ENCODE measurements at regions not wholly inside any gene's neighbourhood (a gene's known extent, or its start where the extent isn't known, plus 50 kb on each side); places are given as distances from the start of the nearest gene placed in this dataset.

DNA sequence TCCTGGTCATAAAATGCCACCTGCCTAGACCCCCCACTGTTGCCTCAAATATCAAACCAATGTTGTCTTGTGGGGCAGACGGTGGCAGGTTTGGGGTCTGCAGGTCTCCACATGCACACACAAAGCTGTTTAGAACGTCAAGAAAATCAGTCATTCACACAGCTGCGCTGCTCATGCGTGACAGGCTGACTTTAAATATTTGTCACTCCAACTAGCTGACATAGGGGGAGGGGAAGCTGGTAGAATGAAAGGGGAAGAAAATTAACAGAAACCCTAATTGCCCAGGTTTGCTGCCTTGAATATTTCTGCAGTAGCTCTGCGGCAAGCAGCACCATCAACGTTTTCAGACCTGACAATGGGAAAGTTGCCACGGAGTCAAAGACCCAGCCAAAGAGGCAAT is 201.8 kb downstream of the ABHD5 start:
- DNase-seq (ENCODE audit: low read depth in 4 of 4, low spot score in 3 of 4), result peak in 1 of 4 donors; percentile 21

DNA sequence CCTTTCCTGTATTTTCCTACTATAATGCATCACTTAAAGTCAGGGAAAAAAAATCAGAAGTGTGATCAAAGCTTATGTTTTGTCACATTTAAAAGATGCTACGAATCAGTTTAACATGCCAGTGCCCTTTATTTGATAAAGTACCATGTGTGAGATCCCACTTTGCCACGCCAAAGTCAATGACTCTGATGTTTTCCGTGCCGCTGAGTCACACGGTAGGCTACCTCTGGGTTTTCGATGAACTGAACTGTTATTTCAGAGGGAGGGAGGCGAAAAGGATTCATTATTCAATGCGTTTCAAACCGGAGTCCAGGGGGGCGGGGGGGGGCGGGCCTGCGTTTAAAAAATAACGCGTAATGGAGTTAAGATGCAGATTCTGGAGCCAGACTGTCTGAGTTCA is 203.0 kb downstream of the ABHD5 start:
- DNase-seq (ENCODE audit: low read depth in 4 of 4, low spot score in 3 of 4), result no peak

DNA sequence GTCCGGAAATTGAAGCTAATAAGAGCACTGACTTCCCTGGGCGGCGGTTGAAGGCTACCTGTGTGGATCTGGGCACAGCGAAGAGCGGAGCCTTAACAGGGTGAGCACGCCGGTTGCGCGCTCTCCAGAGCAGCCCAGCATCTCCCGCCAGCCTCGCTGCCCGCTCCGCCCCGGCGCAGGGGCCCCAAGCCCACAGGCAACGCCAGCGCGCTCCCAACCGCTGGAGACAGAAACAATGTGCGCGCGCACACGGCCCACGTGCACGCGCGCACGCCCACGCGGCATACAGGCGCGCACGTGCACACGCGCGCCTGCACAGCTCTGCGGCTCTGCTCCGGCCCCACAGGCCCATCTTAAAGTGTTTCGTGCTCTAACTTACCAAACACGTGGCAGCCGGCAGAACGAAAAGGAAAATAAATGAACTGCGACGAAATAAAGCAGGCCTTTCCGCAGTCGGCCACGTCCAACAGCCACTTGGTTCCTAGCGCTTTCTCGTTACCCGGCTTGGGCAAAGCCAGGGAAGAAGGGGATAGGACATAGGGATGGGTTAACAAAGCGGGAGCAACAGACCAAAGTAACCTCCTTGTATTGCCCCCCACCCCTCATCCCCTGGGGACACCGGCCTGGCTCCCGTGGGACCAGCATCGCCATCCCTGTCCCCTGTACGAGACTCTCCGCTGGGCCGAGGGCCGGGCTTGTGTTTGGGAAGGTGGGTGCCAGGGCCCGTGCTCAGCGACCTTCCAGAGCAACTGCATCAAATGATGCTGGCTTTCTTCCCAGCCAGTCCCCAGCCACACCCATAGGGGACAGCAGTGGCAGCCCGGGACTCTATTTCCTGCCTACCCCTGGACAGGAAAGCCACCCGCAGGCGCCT is 203.7 kb downstream of the ABHD5 start:
- peak; percentile 62 to 77 (median 69) for DNase-seq (ENCODE audit: low read depth in 4 of 4, low spot score in 3 of 4)

DNA sequence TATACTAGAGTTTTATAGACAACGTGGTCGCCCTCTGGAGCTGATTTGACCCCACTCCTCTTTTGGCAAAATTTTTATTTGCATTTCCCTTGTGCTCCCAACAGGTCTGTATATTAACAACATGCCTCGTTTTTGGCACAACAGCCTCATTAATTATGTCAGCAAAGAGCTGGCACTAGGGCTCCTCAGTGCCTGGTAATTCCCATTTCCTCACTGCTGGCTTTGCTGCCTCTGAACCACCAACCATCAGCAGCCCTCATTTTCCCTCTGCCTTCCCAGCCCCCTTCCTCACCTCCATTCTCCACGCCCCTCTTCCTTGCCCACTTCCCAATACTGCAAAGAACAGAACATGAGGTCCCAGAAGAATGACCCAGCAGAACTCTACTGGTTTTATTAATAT is 204.8 kb downstream of the ABHD5 start:
- DNase-seq (ENCODE audit: low read depth in 4 of 4, low spot score in 3 of 4), result no peak

DNA sequence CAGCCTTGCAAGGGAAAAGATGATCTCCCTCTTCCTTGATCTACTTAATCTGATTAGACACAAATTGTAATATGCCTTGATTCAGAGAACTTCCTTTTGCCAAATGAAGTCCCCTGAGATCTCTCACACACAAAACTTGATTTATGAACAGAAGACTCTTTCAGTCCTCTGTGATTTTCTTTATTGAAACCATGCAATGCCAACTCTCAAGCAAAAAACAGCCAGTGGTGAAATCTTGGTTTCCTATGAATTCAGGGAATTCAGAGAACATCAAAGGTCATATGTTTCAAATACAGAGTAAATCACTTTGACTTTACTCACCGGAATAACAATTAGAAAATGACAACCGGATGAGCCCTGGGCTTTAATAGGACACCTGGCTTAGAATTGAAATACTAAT is 211.7 kb downstream of the ABHD5 start:
- DNase-seq (ENCODE audit: low read depth in 4 of 4, low spot score in 3 of 4), result no peak

DNA sequence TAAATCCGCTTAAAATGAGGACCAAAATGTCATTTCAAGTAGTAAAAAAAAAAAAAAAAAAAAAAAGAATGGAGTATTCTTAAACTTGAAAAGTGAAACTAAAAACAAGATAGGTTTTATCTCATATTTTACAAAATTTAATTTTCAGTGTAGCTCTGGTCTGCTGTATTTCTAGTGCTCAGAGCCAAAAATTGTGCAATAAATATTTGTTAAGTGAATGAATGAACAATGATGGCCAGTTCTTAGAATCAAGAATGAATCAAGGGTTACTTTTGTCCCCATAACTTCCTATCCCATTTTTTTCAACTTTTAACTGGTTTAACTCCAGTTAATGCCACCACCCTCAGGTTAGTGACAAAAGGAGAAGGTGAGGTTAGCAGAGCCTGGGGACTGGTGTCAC is 214.4 kb downstream of the ABHD5 start:
- DNase-seq (ENCODE audit: low read depth in 4 of 4, low spot score in 3 of 4), result no peak

DNA sequence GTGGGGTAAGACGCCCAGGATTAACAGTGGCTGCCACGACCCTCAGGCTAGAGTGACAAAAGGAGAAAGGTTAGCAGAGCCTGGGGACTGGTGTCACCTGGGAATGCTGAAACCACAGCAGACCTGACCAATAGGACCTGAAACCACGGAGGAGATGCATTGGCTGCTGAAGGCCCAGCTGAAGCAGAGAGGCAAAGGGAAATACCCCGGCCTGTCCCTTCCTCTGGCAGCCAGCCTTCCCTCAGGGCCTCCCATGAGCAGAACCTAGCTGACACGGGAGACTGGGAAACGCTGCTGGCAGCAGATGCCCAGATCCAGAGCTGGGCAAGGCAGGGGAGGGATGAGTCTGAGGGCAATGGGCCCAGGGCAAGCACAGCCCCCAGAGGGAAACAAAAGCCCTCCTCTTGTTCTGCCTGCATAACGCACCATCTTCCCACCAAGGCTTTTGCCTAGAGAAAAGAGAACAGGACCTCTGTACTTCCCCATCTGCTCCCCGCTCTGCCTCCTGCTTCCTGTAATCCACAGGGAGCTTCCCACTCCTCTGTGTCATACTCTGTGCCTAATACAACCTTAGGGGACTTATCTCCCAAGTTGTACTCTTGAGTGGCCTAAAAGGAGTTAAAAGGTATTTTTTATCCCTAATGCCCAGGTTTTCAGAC is 216.2 kb downstream of the ABHD5 start:
- DNase-seq (ENCODE audit: low read depth in 4 of 4, low spot score in 3 of 4), result no peak

DNA sequence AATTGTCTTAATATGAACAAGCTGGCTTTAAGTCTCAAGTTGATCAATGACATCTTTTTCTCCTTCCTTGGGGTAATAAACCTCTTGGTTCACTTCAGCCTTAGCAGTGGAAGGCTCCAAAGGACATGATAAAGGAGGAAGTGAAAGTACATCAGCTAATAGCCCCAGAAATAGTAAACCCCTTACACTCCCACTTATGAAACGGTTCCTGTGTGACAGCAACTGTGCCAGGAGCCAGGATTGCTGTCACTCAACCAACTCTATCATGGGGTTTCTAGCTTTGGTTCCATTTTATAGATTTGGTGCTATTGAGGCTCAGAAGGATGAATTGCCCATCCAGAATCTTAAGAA is 216.7 kb downstream of the ABHD5 start:
- DNase-seq (ENCODE audit: low read depth in 4 of 4, low spot score in 3 of 4), result no peak

DNA sequence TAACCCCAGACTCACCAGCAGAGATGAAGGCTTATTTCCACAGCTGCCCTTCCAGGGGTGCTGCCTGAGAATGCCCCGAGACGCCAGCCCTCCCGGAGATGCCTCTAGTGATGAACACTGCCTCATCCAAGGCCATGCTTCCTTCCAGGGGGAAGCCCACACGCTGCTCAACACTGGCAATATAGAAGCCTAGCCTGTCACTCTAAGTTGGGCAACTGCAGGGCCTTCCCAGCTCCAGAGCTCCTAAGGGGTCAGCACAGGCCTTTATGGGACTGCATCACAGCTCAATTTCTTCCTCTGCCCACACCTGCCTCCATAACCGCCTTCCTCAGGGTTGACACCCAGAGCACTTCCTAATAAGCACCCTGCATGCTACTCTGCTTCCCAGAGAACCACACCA is 217.7 kb downstream of the ABHD5 start:
- no peak for DNase-seq (ENCODE audit: low read depth in 4 of 4, low spot score in 3 of 4)

DNA sequence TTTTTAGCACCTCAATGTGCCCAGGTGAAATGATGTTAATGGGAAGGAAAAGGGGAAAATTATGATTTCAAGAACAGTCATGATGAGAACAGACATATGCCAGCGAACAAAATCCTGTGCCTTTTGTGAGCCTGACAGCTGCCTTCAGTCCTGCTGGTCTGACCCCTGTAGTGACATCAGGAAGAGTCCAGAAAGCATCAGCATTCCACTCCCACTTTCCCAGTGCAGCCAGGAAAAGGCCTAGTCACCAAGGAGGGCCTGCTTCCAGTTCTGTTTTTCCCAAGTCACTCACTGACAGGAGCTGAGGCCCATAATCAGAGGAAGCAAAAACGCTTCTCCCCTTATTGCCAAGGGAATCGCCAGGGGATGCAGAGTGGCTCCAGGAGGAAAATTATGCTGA is 218.4 kb downstream of the ABHD5 start:
- no peak for DNase-seq (ENCODE audit: low read depth in 4 of 4, low spot score in 3 of 4)

DNA sequence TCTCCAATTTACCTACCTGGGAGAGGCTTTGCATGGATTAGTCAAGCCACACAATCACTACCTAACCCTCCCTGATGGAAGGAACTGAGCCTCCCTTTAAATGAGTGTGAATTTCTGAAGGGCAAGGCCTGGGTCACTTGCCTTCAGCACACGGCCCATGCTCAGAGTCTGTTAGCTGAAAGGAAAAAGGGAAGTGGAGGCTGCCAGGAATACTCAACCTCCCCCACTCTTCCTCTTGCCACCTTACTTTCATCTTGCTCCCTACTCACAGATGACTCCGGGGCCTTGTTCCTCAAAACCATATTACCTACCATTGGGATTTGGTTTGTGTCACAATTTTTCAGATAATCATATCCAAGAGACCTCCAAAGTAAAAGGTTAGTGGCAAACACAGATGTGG is 220.0 kb downstream of the ABHD5 start:
- DNase-seq (ENCODE audit: low read depth in 4 of 4, low spot score in 3 of 4), result no peak

DNA sequence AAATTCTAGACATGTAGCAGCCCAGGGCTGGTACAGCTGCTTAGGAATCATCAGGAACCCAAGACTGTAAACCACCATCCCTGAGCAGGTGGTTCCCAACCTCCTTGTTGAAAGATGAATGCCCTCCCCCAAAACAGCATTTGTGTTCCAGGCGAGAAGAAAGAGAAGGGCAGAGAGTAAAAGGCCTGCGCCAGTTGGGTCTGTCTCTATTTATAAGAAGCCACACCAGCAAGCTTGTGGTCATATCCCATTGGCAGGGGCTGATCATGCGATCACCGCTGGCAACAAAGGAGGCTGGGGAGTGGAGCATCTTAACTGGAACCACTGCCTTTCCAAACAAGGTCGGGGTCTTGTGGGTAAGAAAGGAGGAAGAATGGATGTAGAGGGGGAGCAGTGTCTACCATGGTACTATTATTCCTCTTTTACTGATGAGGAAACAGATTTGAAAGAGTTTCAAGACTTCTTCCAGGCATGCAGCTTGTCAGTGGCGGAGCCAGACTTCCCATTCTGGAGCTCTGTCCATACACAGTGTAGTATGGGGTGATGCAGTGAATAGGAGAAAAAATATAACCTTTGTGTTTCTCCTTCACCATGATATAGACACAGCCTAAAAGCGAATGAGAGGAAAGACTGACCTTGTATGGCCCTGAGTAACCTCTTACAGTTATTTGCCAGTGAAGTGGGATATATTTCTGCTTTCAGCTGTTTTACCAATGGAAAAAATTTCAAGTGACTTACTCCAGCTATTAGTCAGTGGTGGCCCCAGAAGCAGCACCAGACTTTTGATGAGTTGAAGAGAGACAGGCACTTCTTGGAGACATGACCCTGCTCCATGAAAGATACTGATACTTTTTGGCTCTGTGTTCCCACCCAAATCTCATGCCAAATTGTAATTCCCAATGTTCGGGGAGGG is 222.6 kb downstream of the ABHD5 start:
- no peak for DNase-seq (ENCODE audit: low read depth in 4 of 4, low spot score in 3 of 4)

DNA sequence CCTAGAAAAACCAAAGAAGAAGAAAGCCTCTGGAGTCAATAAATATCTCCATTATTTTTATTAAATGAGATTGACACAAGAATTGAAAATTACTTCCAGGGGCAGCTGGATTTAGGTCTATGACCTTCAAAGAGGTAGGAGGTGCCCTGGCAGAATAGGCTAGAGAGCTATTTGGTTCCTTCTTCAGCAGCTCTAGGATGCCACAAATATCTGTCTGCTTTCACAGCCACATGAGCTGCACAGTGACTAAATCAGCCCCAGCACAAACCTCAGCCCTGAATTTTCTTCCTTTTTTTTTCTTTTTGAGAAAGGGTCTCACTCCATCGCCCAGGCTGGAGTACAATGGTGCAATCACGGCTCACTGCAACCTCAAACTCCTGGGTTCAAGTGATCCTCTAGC is 223.5 kb downstream of the ABHD5 start:
- DNase-seq (ENCODE audit: low read depth in 4 of 4, low spot score in 3 of 4), result no peak

DNA sequence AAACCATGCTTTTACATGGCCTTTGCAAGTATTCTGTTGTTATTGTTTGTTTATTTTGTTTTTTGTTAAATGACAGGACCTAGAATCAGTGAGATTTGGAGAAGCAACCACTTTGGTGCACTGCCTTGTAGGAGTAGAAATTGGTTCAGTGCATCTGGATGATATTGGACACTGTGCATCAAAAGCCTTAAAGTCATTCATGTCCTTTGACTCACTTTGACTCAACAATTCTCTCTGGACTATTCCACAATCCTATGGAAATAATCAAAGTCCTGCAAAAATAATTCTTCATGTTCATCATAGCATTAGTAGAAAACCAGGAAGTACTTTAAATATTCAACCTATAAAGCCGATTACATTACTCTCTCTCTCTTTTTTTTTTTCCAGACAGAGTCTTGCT is 224.8 kb downstream of the ABHD5 start:
- no peak for DNase-seq (ENCODE audit: low read depth in 4 of 4, low spot score in 3 of 4)

DNA sequence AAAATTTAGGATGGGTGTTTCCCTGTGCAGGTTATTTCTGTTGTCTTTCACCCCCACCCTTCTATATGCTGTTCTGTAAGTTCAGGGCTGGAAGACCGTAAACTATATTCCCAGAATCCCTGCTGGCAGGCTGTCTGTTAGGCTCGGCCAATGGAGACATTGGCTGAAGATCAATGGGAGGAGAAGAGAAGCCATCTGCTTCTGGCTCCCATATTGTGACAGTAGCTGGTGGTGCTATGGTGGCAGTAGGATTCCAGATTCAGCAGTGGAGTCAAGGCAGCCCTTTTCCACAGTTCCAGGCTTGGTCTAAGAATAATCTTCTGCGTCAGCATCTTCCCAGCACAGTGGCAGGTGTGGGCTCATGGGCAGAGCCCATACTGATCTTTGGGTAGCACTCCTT is 226.6 kb downstream of the ABHD5 start:
- DNase-seq (ENCODE audit: low read depth in 4 of 4, low spot score in 3 of 4), result no peak

DNA sequence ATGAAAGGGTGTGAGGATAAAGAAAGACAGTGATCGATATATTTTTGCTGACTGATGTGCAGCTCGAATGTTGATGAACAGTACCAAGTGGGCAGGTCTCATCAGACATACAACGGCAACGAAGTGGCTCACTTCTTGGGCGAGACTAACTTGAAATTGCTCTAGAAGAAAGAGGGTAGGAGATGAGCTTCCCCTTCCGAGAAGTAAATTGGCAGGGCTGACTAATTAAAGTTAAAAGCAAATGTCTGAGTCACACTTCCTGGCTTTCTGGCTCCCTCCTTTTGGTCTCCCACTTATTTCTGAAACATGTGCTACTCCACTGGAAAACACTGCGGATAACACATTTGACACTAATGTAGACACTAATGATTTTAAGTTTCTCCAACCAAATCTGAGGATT is 228.3 kb downstream of the ABHD5 start:
- DNase-seq (ENCODE audit: low read depth in 4 of 4, low spot score in 3 of 4), result no peak

DNA sequence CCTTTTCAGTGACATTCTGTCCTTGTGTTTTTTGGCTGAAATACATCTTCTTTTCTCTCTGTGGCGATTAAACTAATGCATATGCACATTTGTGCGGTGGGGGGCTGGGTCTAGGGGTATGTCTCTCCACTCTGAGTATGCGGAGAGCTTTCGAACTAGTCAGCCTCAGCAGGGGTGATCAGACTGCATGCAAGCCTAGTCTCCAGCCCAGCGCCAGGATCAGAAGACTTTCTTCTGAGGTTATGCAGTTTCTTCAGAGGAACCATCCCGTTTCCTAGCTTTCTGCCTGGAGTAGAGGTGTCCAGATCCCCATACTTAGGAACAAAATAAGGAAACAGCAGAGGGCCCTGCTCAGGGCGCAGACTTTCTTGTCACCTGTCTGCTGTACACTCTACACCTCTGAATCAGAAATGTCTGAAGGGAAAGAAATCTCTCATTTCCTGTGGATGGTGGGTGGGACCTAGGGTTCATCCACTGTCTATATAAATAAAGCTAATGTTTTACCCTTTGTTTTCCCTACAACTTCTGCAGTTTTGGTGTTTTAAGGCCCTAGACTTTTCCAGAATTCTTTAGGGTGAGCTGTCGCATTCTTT is 230.4 kb downstream of the ABHD5 start:
- DNase-seq (ENCODE audit: low read depth in 4 of 4, low spot score in 3 of 4), result no peak

DNA sequence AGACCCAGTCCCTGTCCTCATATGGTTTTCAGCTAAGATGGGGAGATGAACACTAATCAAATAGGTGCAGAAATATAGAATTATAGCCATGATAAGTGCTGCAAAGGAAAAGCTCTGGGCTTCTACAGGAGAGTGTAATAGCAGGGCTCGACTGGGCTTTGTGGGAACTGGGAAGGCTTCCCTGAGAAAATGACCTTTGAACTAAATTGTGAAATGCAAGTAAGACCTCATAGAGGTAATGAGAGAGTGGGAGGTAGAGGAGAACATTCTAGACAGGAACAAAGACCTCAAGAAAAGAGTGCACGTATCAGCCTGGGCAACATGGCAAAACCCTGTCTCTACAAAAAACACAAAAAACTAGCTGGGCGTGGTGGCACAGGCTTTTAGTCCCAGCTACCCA is 231.6 kb downstream of the ABHD5 start:
- no peak for DNase-seq (ENCODE audit: low read depth in 4 of 4, low spot score in 3 of 4)

DNA sequence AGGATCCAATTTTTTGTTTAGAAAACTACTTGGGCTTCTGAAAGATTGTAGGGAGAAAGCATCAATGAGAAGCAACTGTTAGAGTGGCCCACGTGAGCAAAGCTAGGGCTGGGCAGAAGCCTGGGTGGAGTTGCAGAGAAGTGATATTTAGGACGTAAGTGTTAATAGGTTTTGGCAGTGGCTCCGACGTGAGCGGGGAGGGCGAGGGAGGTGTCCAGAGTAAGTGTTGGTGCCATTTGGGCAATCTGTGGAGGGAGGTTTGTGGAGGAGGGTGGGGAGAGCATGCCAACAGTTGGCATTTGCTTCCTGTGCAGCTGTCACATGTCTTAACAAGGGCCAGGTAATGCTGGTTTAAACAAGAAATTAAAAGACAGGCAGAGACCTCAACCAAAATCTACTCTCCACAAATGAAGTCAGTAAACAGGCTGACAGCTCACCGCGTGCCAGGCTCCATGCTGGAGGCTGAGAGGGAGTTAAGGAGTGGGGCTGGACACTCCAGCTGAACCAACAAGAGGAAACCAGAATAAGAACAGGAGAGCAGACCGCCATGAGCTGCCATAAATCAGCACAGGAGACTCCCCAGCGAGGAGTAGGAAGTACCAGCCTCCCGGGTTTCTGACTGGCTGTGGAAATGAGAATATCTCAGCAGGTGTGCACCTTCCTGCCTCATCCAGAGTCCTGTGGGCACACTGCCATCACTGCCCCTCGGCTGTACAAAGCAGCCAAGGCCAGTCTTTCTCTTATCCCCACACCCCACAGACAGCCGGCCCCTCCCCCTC is 232.6 kb downstream of the ABHD5 start:
- peak; percentile 29 to 57 (median 35) for DNase-seq (ENCODE audit: low read depth in 4 of 4, low spot score in 3 of 4)

DNA sequence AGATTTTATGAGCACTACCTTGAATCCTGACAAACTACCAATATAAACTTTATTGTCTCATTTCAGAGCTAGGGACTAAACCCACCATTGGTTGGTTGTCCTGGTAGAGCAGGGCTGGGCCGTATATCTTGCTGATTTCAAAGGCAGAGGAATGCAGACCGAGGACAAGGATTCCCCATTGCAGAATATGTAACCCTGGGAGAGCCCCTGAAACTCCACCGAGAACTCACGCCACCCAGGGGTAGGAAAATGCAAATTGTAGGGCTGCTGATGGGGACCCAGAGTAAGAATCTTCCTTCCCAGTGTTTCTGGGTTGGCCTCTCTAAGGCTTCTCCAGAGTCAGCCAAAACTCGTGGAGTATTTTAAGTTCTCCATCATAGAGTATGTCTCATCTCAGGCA is 235.3 kb downstream of the ABHD5 start:
- DNase-seq (ENCODE audit: low read depth in 4 of 4, low spot score in 3 of 4), result no peak

Data from left renal pelvis (tissue), 4 donors.